Kidney capillary endothelial cell (primary cell): ENCODE measurements at regions not wholly inside any gene's neighbourhood (a gene's known extent, or its start where the extent isn't known, plus 50 kb on each side); places are given as distances from the start of the nearest gene placed in this dataset.

Experiments used
- DNase-seq: peaks from one replicate; pipeline ENCODE4 v3.0.0-alpha.2; 2018; ENCODE audit warnings: low spot score

DNA sequence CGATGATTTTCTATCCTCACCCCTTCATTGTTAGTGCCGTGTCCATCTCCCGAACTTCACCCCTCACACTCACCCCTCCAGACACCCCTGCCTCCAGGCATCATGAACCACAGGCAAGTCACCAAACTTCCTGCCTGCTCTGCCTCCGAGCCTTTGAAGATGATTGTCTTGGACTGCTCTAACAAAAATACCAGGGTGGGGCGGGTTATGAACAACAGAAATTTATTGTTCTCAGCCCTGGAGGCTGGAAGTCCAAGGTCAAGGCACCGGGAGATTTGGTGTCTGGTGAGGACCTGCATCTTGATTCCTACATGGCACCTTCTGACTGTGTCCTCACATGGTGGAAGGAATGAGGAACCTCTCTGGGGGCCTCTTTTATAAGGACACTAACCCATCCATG is 1508.3 kb downstream of the TBC1D22A start:
- no peak for DNase-seq

DNA sequence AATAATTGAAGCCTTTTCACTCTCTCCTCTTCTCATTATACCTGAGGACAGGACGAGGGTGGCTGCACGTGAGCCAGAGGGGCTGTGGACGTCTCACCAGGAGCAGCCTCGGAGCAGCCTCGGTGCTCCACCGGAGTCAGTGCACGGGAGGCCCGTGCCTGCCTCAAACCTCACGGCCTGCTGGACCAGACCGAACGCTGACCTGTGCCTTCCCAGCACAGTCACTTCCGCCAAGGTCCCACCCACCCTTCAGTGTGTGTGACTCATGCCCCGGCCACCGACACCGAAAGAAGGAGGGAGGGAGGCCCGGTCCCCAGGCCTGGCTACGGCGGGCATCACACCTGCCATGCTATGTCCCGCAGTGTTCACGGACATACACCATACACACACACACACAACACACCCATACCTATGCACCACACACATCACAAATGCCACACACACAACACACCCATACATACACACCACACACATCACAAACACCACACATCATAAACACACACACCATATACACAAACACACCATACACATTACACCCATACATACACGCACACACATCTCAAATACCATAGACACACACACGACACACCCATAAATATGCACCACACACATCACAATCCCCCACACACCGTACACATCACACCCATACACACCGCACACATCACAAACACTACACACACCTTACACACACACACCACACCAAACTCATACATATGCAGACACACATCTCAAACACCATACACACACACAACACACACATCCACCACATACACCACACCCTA is 1506.5 kb downstream of the TBC1D22A start:
- DNase-seq: no peak

- DNase-seq: no peak
Measured at GRCh38 chr22:48268293-48268692, 1505.8 kb downstream of the TBC1D22A start.

- no peak for DNase-seq
Measured at GRCh38 chr22:48267681-48268080, 1505.2 kb downstream of the TBC1D22A start.

- DNase-seq: no peak
Measured at GRCh38 chr22:48265000-48265625, 1502.7 kb downstream of the TBC1D22A start.

DNA sequence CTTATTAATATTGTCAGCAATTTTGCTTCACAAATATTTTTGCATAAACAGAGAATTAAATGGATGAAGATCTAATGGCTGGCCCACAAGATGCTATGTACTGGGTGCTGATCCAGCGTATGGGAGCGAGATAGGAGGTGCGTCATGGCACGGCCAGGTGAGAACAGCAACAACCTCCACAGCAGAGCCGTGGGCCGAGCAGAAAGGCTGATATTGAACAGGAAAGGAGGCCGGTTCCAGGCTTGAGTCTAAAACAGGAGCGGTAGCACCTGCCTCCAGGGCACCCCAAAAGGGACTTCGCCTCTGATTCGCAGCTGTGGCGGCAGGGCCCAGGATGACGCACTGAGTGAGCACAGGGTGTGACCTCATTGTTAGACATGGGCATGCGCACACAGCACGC is 1502.1 kb downstream of the TBC1D22A start:
- DNase-seq: no peak

DNA sequence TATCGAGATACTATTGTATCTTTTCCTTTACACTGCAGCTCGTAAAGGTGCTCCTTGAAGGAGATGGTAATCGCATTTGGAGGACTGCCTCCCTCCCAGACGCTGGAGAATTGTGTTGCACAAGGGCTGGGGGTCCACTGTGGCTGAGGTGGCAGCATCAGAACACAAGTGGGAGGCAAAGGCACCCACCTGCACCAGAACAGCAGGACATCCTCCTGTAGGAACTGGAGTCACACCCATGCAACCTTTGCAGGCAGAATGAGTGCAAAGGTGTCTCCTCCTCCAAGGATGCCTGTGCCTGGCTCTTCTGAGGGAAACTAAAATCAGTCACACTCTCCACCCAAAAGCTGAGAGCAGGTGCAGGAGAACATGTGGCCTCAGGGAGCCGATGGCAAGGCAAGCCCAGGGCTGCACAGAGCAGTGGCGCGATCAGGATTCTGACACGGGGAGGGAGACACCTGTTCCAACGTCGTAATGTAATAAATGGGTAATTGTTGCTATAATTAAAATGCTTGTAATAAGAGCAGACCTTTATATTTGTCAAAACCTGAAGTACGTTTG is 1501.4 kb downstream of the TBC1D22A start:
- no peak for DNase-seq

- DNase-seq: no peak
Measured at GRCh38 chr22:48263431-48263765, 1500.9 kb downstream of the TBC1D22A start.

DNA sequence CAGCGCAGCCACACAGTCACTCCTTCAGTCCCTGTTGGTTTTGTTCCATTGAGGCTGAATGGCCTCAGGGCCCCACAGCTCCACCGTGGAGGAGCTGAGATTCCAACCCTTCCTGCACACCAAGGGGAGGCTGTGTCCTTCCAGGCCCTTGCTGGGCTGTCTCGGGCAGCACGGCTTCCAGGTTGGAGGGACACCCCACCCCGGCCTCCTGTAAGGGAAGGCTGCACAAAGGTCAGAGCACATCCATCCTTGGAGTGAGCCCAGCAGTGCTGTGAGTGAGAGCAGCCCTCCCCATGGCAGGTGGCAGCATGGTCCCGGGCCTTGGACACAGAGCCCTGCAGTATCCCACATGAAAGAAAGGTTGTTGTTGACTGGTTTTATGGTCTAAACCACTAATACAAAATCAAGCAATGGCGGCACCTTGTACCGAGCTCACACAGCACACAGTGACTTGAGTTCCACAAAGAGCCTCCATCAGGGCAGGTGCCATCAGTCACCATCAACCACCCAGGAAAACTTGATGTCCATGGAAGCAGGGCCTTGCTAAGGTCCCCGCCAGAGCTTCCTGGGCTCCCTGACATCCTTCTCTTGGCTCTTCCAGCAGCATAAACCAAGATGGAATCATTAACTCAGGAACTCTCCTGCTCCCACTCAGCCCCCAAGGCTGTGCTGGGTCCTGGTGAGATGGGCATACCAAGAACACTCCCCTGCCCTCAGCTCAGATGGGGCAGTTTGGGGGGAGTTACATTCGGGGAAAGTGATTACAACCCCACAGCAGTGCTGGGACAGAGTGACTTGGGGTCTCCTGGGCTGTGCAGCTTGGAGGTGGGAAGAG is 1500.4 kb downstream of the TBC1D22A start:
- no peak for DNase-seq

DNA sequence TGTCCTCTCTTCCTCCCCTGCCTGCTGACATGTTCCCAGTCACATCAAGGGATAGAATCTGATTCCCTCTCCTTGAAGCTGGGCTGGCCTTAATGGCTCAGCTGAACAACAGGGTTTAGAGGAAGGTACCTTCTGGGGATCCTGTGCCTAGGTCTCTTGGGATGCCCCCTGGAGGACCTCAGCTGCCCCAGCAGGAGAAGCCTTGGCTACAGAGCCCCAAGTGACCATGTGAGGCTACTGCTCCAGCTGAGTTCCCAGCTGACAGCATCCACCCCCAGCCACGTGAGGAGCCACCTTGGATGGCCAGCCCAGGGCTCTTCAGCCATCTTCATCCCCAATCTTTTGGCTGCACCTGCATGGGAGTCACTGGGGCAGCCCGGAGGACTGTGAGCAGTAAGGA is 1499.3 kb downstream of the TBC1D22A start:
- DNase-seq: no peak

DNA sequence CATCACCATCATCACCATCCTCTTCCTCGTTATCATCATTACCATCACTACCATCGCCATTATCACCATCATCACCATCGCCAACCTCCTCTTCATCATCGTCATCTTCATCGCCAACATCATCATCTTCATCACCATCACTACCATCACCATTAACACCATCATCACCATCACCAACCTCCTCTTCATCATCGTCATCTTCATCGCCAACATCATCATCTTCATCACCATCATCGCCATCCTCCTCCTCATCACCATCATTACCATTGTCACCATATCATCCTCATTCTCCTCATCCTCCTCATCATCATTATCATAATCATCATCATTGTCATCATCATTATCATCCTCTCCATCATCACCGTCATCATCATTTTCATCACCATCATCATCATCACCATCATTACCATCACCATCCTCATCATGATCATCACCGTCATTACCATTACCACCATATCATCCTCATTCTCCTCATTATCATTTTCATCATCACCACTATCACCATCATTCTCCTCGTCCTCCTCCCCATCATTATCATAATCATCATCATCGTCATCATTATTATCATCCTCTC is 1498.7 kb downstream of the TBC1D22A start:
- DNase-seq: no peak

GRCh38 chr22:48259991-48260670 is 1497.7 kb downstream of the TBC1D22A start:
- DNase-seq: no peak

GRCh38 chr22:48258811-48259210 is 1496.4 kb downstream of the TBC1D22A start:
- DNase-seq: no peak

DNA sequence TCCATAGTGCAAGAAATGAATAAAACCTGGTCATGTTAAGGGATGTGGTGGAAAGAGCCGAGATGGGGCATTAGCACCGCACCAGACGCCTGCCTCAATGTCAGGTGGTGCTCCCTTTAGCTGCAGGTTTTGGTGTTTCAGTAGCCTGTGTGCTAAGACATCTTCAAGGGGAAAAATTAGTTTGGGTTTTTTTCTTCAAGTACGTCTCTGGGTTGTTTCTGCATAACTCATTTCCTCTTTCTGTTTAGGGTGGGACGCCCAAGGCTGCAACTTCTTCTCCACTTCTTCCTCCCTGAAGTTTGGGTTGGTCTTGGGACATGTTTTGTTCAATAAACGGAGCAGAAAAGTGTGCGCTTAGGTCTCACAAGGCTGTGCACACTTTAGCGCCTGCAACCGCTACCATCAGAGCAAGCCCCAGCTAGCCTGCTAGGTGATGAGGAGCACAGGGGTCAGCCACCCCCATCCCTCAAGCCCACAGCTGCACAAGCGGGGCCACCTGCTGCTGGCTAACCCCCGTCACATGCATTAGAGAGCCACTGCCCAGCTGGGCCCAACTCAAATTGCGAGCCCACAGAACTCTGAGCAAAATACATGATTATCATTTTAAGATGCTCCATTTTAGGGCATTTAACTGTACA is 1495.7 kb downstream of the TBC1D22A start:
- no peak for DNase-seq

- no peak for DNase-seq
Measured at GRCh38 chr22:48257685-48258055, 1495.2 kb downstream of the TBC1D22A start.

- no peak for DNase-seq
Measured at GRCh38 chr22:48256776-48257684, 1494.6 kb downstream of the TBC1D22A start.

GRCh38 chr22:48256041-48256739 is 1493.7 kb downstream of the TBC1D22A start:
- DNase-seq: no peak

DNA sequence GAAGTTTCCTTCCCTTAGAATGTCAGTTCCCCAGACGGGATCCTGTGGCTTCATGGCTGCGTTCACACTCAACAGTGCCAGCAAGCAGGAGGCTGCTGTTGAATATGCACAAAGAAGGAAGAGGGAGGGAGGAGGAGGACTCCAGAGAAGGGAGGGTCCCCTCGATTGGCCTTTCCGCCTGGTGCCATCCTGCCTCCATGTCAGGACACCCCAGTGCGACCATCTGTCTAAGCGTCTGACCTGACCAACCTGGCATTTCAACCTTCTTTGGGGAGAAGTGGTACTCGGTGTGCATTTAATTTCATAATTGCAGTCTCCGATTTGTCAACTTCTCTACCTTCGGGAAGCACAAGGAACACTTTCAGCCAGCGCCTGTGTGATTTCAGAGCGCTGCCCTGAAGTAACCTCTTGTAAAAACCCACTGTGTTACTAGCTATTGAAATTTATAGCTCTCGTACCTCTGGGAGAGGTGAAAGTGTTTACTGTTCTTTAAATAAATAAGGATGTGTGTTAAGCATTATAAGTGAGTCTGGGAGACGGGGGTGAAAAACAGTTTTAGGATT is 1491.9 kb downstream of the TBC1D22A start:
- DNase-seq: no peak

- no peak for DNase-seq
Measured at GRCh38 chr22:48253573-48253972, 1491.1 kb downstream of the TBC1D22A start.
